ENCODE measurements at regions not wholly inside any gene's neighbourhood (a gene's known extent, or its start where the extent isn't known, plus 50 kb on each side); places are given as distances from the start of the nearest gene placed in this dataset.

- TF ChIP-seq CTCF (optimal IDR thresholded peaks at IDR 0.05 in 1 of 3, IDR thresholded peaks at IDR 0.05 in 1 of 3, conservative IDR thresholded peaks at IDR 0.05 in 1 of 3; ENCODE audit: extremely low read depth in 1 of 3, insufficient read depth in 2 of 3, low read length in 3 of 3), result no peak
- TF ChIP-seq EZH2 (IDR thresholded peaks at IDR 0.05; ENCODE audit: low read length), result no peak
These were observed 459.9 kb upstream of the NMUR2 start for GRCh38 chr5:152864991-152865390.
